GM12878 (cell line): ENCODE measurements at regions not wholly inside any gene's neighbourhood (a gene's known extent, or its start where the extent isn't known, plus 50 kb on each side); places are given as distances from the start of the nearest gene placed in this dataset.

Source experiments
- ATAC-seq: fragments of 200-7000 bp; cut with Tn5 transposase; 3 replicates; pipeline ENCODE4 v1.9.1; 2020; ENCODE audit warnings: mild to moderate bottlenecking, moderate library complexity
- BruUV-seq: library from RNA; stranded (reverse); fragments of 400-500 nt; replicated peaks from 2 replicates; lab custom pipeline; 2021; lab: Mats Ljungman, UMichigan
- CTCF ChIA-PET: fragments of 300-600 bp; sonication (Branson Sonifier 250); formaldehyde crosslinking; extraction: SDS; loops from one replicate; lab custom pipeline; 2021; ENCODE audit warnings: inconsistent platforms; lab: Yijun Ruan, JAX
- POLR2A ChIA-PET: fragments of 350-600 bp; formaldehyde crosslinking; extraction: SDS; loops from one replicate; lab custom pipeline; 2021; ENCODE audit warnings: inconsistent platforms; lab: Charles Lee
- RAD21 ChIA-PET: fragments of 300-600 bp; sonication (Branson Sonifier 250); formaldehyde crosslinking; loops from one replicate; lab custom pipeline; 2023; ENCODE audit warnings: antibody characterized with exemption; ENCODE audit not compliant: unreplicated experiment; lab: Charles Lee
- SMC1A ChIA-PET: fragments of 300-600 bp; sonication (Branson Sonifier 250); formaldehyde crosslinking; loops from one replicate; lab custom pipeline; 2023; ENCODE audit not compliant: unreplicated experiment, uncharacterized antibody; lab: Charles Lee
- DNase-seq: peaks from one replicate; pipeline ENCODE4 v3.0.0-alpha.2; 2011; ENCODE audit warnings: low read depth, low spot score
- FAIRE-seq: peaks from 3 replicates; lab custom pipeline; 2011; peaks lifted over from hg19 to GRCh38; lab: Jason Lieb, UNC
- H2AFZ ChIP-seq: 2 replicates; pipeline ENCODE4 v1.6.0; 2011; ENCODE audit warnings: low read depth, low read length, control low read depth; ENCODE audit not compliant: control insufficient read depth
- H3K27ac ChIP-seq: 2 replicates; pipeline ENCODE4 v1.5.1; 2011; ENCODE audit warnings: control low read depth; ENCODE audit not compliant: control insufficient read depth, insufficient read depth
- H3K27me3 ChIP-seq, 2 experiments: replicated peaks in 1 of 2; 2 replicates each; pipeline versions ENCODE4 v1.6.0 to v1.6.1; 2011; ENCODE audit warnings: low read length in 1 of 2; ENCODE audit not compliant: control insufficient read depth in 2 of 2, insufficient read depth in 2 of 2
- H3K36me3 ChIP-seq, 2 experiments: 2 replicates each; pipeline ENCODE4 v1.5.1; 2011; ENCODE audit warnings: low read length in 1 of 2; ENCODE audit not compliant: control insufficient read depth in 2 of 2, insufficient read depth in 2 of 2
- H3K4me1 ChIP-seq: 2 replicates; pipeline ENCODE4 v1.6.1; 2011; ENCODE audit warnings: mild to moderate bottlenecking, low read length, moderate library complexity, mixed read lengths; ENCODE audit not compliant: control insufficient read depth, insufficient read depth
- H3K4me2 ChIP-seq: 2 replicates; pipeline ENCODE4 v1.6.0; 2011; ENCODE audit warnings: control low read depth; ENCODE audit not compliant: control insufficient read depth, insufficient read depth
- H3K4me3 ChIP-seq: fragments of 200-600 bp; sonication (generic); 2 replicates; pipeline ENCODE4 v1.5.1; 2016
- H3K79me2 ChIP-seq: 2 replicates; pipeline ENCODE4 v1.6.0; 2011; ENCODE audit warnings: low read length; ENCODE audit not compliant: control insufficient read depth, insufficient read depth
- H3K9ac ChIP-seq: 2 replicates; pipeline ENCODE4 v1.8.0; 2011; ENCODE audit warnings: low read length, control low read depth, mixed read lengths; ENCODE audit not compliant: control insufficient read depth, insufficient read depth
- H3K9me3 ChIP-seq: replicated peaks from 3 replicates; pipeline ENCODE4 v1.5.1; 2011; ENCODE audit warnings: mild to moderate bottlenecking, low read length; ENCODE audit not compliant: control insufficient read depth, insufficient read depth
- H4K20me1 ChIP-seq: 2 replicates; pipeline ENCODE4 v1.6.0; 2011; ENCODE audit not compliant: control insufficient read depth, insufficient read depth
- ASH2L ChIP-seq: fragments of 300-600, 200-600 bp; sonication (generic); IDR thresholded peaks from 2 replicates; pipeline ENCODE4 v1.6.1; 2017; ENCODE audit warnings: low read depth, mild to moderate bottlenecking, borderline replicate concordance
- BCL11A ChIP-seq: IDR thresholded peaks from 2 replicates; pipeline ENCODE4 v1.6.1; 2011; ENCODE audit warnings: low read depth, low read length
- CBFB ChIP-seq: IDR thresholded peaks from 2 replicates; pipeline ENCODE4 v1.6.1; 2016; ENCODE audit warnings: antibody characterized with exemption, low read depth
- CBX3 ChIP-seq: fragments of 200-600 bp; sonication (generic); IDR thresholded peaks from 2 replicates; pipeline ENCODE4 v1.6.1; 2016; ENCODE audit warnings: low read depth, borderline replicate concordance
- ESRRA ChIP-seq: IDR thresholded peaks from 2 replicates; pipeline ENCODE4 v1.6.1; 2012; ENCODE audit warnings: mild to moderate bottlenecking, low read length, improper control_type of control experiment
- HSF1 ChIP-seq: fragments of 150-350 bp; IDR thresholded peaks from 2 replicates; pipeline ENCODE4 v1.6.1; 2014; ENCODE audit warnings: mild to moderate bottlenecking, low read depth, low read length
- MEF2B ChIP-seq: fragments of 450-650 bp; IDR thresholded peaks from 2 replicates; pipeline ENCODE4 v1.6.1; 2018; ENCODE audit warnings: mild to moderate bottlenecking, moderate library complexity; ENCODE audit not compliant: partially characterized antibody, poor library complexity, severe bottlenecking
- PML ChIP-seq: IDR thresholded peaks from 2 replicates; pipeline ENCODE4 v1.6.1; 2012; ENCODE audit warnings: low read length, inconsistent platforms
- RBBP5 ChIP-seq: fragments of 200-600 bp; sonication (generic); conservative IDR thresholded peaks from 2 replicates; pipeline ENCODE4 v1.6.1; 2016
- SMAD1 ChIP-seq: fragments of 450-650 bp; IDR thresholded peaks from 2 replicates; pipeline ENCODE4 v1.6.1; 2018; ENCODE audit warnings: mild to moderate bottlenecking, low read depth; ENCODE audit not compliant: partially characterized antibody
- SP1 ChIP-seq: IDR thresholded peaks from one replicate; pipeline ENCODE4 v1.6.1; 2011; ENCODE audit warnings: low read depth, low read length
- SPI1 ChIP-seq: IDR thresholded peaks from 2 replicates; pipeline ENCODE4 v1.6.1; 2011; ENCODE audit warnings: low read depth, mild to moderate bottlenecking, low read length, moderate library complexity, borderline replicate concordance; ENCODE audit not compliant: insufficient read depth
- SREBF2 ChIP-seq: IDR thresholded peaks from 2 replicates; pipeline ENCODE4 v1.6.1; 2012; ENCODE audit warnings: mild to moderate bottlenecking, low read length
- SUPT20H ChIP-seq: IDR thresholded peaks from 2 replicates; pipeline ENCODE4 v1.6.1; 2011; ENCODE audit warnings: low read depth, mild to moderate bottlenecking, low read length, moderate library complexity, borderline replicate concordance; ENCODE audit not compliant: control insufficient read depth
- TBL1XR1 ChIP-seq: IDR thresholded peaks from 2 replicates; pipeline ENCODE4 v1.6.1; 2012; ENCODE audit warnings: low read depth, low read length, improper control_type of control experiment
- TCF3 ChIP-seq: IDR thresholded peaks from 2 replicates; pipeline ENCODE4 v1.6.1; 2012; ENCODE audit warnings: low read depth, mild to moderate bottlenecking, low read length, borderline replicate concordance; ENCODE audit not compliant: insufficient read depth
- ZNF384 ChIP-seq: IDR thresholded peaks from 2 replicates; pipeline ENCODE4 v1.6.1; 2012; ENCODE audit warnings: low read depth, mild to moderate bottlenecking, low read length, improper control_type of control experiment, borderline replicate concordance
- ZZZ3 ChIP-seq: IDR thresholded peaks from 2 replicates; pipeline ENCODE4 v1.6.1; 2011; ENCODE audit warnings: low read depth; ENCODE audit not compliant: control insufficient read depth, insufficient read length
- WGBS: methylation state at CpG from one replicate; pipeline ENCODE4 v1.1.6; 2016; ENCODE audit warnings: low lambda C conversion rate; ENCODE audit not compliant: insufficient replicate concordance, insufficient coverage; ENCODE audit errors: missing lambda C conversion rate; 5-methylcytosine and 5-hydroxymethylcytosine counted together
- in situ Hi-C: fragments of 300-500 bp; cut with MboI; formaldehyde crosslinking; loops from 9 replicates; pipeline ENCODE4 v1.14.3; 2018; ENCODE audit warnings: mixed read lengths
- intact Hi-C: fragments of 100-400 bp; cut with micrococcal nuclease; formaldehyde crosslinking; loops from one replicate; pipeline ENCODE4 v1.14.2; 2022; ENCODE audit not compliant: unreplicated experiment
- TF ChIP-seq, protein P1 (sequence below): IDR thresholded peaks from 2 replicates; pipeline ENCODE4 v1.6.1; 2011; ENCODE audit warnings: low read depth, mild to moderate bottlenecking, low read length, moderate library complexity, borderline replicate concordance; ENCODE audit errors: extremely low read depth
- TF ChIP-seq, protein P2 (sequence below): IDR thresholded peaks from 2 replicates; pipeline ENCODE4 v1.6.1; 2011; ENCODE audit warnings: mild to moderate bottlenecking, low read depth, low read length, moderate library complexity; ENCODE audit not compliant: insufficient replicate concordance
- TF ChIP-seq, protein P3 (sequence below): fragments of 450-650 bp; IDR thresholded peaks from 2 replicates; pipeline ENCODE4 v1.6.1; 2016; ENCODE audit warnings: mild to moderate bottlenecking

DNA sequence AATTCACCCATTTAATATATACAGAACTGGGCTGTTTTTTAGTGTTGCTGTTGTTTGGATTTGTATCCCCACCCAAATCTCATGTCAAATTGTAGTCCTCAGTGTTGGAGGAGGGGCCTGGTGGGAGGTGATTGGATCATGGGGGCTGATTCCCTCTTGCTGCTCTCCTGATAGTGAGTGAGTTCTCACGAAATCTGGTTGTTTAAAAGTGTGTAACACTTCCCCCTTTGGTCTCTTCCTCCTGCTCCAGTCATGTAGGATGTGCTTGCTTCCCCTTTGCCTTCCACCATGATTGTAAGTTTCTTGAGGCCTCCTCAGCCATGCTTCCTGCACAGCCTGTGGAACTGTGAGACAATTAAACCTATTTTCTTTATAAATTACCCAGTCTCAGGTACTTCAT, 141.6 kb upstream of the AADAT start (continued):
- TF ChIP-seq HSF1, result no peak
- TF ChIP-seq ESRRA, result no peak
- TF ChIP-seq SMAD1, result no peak

GRCh38 chr4:170230242-170230641, 140.5 kb upstream of the AADAT start:
- Histone ChIP-seq H3K79me2 (no peaks in the 10 kb centered on the region), H3K4me2 (no peak overlapping the region), H3K9ac (no peak overlapping the region), H3K36me3 (no peaks in the 10 kb centered on the region), H2AFZ (no peak overlapping the region), H3K27ac (no peak overlapping the region), H3K27me3 (no peaks in the 10 kb centered on the region), H3K4me3 (no peak overlapping the region), H3K9me3 (no peaks in the 10 kb centered on the region), H3K4me1 (no peaks in the 10 kb centered on the region), H4K20me1 (no peaks in the 10 kb centered on the region)
- CTCF ChIA-PET, result no interaction called here
- SMC1A ChIA-PET, result no interaction called here
- no peak for FAIRE-seq
- RAD21 ChIA-PET, result interaction anchor here (0.8 kb wide), 1 partner anchor 30 kb away, joined by 3 read pairs; no protein-coding TSS in a partner anchor
- no peak for ATAC-seq
- intact Hi-C loops, result no loop called here
- no TSS peak for BruUV-seq
- TF ChIP-seq SP1 (no peak), ASH2L (no peak), SPI1 (no peak), TBL1XR1 (no peak), ZNF384 (no peak), SUPT20H (no peak), BCL11A (no peak), ZZZ3 (no peak), CBX3 (no peak), MEF2B (no peak), SREBF2 (no peak), CBFB (no peak), PML (no peak), TCF3 (no peak), RBBP5 (no peak)
- TF ChIP-seq, protein P1, sequence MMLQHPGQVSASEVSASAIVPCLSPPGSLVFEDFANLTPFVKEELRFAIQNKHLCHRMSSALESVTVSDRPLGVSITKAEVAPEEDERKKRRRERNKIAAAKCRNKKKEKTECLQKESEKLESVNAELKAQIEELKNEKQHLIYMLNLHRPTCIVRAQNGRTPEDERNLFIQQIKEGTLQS, result no peak
- TF ChIP-seq, protein P2, sequence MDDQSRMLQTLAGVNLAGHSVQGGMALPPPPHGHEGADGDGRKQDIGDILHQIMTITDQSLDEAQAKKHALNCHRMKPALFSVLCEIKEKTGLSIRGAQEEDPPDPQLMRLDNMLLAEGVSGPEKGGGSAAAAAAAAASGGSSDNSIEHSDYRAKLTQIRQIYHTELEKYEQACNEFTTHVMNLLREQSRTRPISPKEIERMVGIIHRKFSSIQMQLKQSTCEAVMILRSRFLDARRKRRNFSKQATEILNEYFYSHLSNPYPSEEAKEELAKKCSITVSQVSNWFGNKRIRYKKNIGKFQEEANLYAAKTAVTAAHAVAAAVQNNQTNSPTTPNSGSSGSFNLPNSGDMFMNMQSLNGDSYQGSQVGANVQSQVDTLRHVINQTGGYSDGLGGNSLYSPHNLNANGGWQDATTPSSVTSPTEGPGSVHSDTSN, result no peak
- TF ChIP-seq, protein P3, sequence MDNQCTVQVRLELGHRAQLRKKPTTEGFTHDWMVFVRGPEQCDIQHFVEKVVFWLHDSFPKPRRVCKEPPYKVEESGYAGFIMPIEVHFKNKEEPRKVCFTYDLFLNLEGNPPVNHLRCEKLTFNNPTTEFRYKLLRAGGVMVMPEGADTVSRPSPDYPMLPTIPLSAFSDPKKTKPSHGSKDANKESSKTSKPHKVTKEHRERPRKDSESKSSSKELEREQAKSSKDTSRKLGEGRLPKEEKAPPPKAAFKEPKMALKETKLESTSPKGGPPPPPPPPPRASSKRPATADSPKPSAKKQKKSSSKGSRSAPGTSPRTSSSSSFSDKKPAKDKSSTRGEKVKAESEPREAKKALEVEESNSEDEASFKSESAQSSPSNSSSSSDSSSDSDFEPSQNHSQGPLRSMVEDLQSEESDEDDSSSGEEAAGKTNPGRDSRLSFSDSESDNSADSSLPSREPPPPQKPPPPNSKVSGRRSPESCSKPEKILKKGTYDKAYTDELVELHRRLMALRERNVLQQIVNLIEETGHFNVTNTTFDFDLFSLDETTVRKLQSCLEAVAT, result no peak
- no peak for DNase-seq
- in situ Hi-C loops, result no loop called here
- 14% methylated on average over 5 of the region's 5 CpGs for WGBS
- POLR2A ChIA-PET, result no interaction called here
